Occipital lobe (tissue), 1 donor: ENCODE measurements at regions not wholly inside any gene's neighbourhood (a gene's known extent, or its start where the extent isn't known, plus 50 kb on each side); places are given as distances from the start of the nearest gene placed in this dataset.
"Not testable (repeated sequence)": the region's sequence is repeated elsewhere in the genome, so short reads cannot be mapped to it uniquely, and the experiment has no call there.

Experiments used
- DNase-seq: peaks from one replicate; lab custom pipeline; 2025; lab: John Stamatoyannopoulos, UW

- not testable (repeated sequence) for DNase-seq
Observed at GRCh38 chr11:67940440-67940839, 63.5 kb downstream of the UNC93B1 start.

GRCh38 chr11:67938964-67939363, 64.9 kb downstream of the UNC93B1 start:
- DNase-seq, result not testable (repeated sequence)

- not testable (repeated sequence) for DNase-seq
Observed at GRCh38 chr11:67938371-67938770, 65.5 kb downstream of the UNC93B1 start.

GRCh38 chr11:67923565-67923964, 80.3 kb downstream of the UNC93B1 start:
- not testable (repeated sequence) for DNase-seq

- not testable (repeated sequence) for DNase-seq
Observed at GRCh38 chr11:67920546-67920945, 83.4 kb downstream of the UNC93B1 start.

GRCh38 chr11:67912184-67912583, 91.7 kb downstream of the UNC93B1 start:
- not testable (repeated sequence) for DNase-seq

GRCh38 chr11:67911211-67911610, 92.7 kb downstream of the UNC93B1 start:
- DNase-seq, result not testable (repeated sequence)

GRCh38 chr11:67910803-67911202, 93.1 kb downstream of the UNC93B1 start:
- DNase-seq, result not testable (repeated sequence)

- not testable (repeated sequence) for DNase-seq
Observed at GRCh38 chr11:67906969-67907368, 96.9 kb downstream of the UNC93B1 start.

- not testable (repeated sequence) for DNase-seq
Observed at GRCh38 chr11:67899462-67899861, 104.4 kb downstream of the UNC93B1 start.

GRCh38 chr11:67893487-67893886, 110.4 kb downstream of the UNC93B1 start:
- DNase-seq, result not testable (repeated sequence)

- DNase-seq, result not testable (repeated sequence)
Observed at GRCh38 chr11:67889646-67890045, 114.3 kb downstream of the UNC93B1 start.

GRCh38 chr11:67888056-67888455, 115.8 kb downstream of the UNC93B1 start:
- not testable (repeated sequence) for DNase-seq

GRCh38 chr11:67886672-67887071, 117.2 kb downstream of the UNC93B1 start:
- DNase-seq, result not testable (repeated sequence)

- DNase-seq, result not testable (repeated sequence)
Observed at GRCh38 chr11:67886207-67886606, 117.7 kb downstream of the UNC93B1 start.

GRCh38 chr11:67885574-67885973, 118.3 kb downstream of the UNC93B1 start:
- DNase-seq, result not testable (repeated sequence)

GRCh38 chr11:67884761-67885558, 118.9 kb downstream of the UNC93B1 start:
- not testable (repeated sequence) for DNase-seq

- DNase-seq, result not testable (repeated sequence)
Observed at GRCh38 chr11:67884073-67884757, 119.7 kb downstream of the UNC93B1 start.

- not testable (repeated sequence) for DNase-seq
Observed at GRCh38 chr11:67882304-67882703, 121.6 kb downstream of the UNC93B1 start.

GRCh38 chr11:67881836-67882235, 122.1 kb downstream of the UNC93B1 start:
- DNase-seq, result not testable (repeated sequence)

GRCh38 chr11:67880594-67881196, 123.2 kb downstream of the UNC93B1 start:
- DNase-seq, result not testable (repeated sequence)

GRCh38 chr11:67878666-67879065, 125.2 kb downstream of the UNC93B1 start:
- DNase-seq, result not testable (repeated sequence)
